ENCODE measurements at regions not wholly inside any gene's neighbourhood (a gene's known extent, or its start where the extent isn't known, plus 50 kb on each side); places are given as distances from the start of the nearest gene placed in this dataset.
A peak's percentile ranks its signal among the peaks of the same experiment; 100 is the strongest.

DNA sequence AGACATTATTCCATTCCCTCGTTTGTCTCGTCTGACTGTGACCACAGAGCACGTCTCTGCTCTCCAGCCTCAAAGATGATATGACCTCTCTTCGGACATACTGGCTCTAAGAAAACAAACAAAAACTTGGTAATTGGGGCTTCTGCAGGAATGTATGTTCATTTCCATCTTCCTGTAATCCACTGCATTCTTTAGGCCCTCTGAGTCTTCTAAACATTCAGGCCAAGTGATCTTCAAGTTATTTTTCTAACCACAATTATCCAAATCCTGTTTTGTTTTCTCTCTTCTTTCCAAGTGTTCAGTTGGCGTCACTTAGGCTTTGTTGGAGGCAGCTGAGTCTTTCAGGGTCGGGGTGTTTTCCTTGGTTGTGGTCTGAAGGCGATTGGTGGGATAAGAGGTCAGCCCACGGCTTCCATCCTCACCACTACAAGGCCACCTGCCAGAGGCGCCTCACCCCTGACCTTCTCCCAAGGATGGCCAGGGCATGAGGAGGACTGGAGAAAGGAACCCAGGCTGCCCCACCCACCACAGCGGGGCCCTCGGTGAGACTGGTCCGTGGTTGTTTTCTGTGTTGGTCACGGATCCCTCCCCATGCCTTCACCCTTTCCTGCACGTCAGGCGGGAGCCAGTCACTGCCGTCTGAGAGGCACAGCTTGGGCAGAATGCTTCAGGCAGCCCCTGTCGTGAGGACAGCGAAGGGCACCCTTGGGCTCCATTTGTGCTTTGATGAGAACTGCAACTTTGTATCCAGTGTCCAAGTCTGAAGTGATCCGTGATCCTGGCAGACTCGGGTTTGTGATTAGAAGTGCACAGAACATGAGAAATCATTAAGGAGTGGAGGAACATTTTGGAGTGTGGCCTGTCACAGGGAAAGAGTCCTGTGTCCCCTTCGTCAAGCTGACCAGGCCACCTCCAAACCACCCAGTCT lies 88.6 kb upstream of the FHL2 start:
- Histone ChIP-seq H3K4me3 (ENCODE audit: low read depth in 1 of 3, low read length in 3 of 3) (no peak overlapping the region), H3K27me3 (ENCODE audit: control insufficient read depth in 4 of 4, insufficient read depth in 4 of 4, low read length in 3 of 4) (no peaks in the 10 kb centered on the region), H3K4me1 (ENCODE audit: control insufficient read depth in 4 of 4, insufficient read depth in 4 of 4, low read length in 3 of 4) (peaks cover 3 to 17% (median 9%) of the 10 kb centered on the region in 4 donors), H3K27ac (ENCODE audit: low read depth in 1 of 2, low read length in 2 of 2) (peak overlapping the region in 1 of 2 donors; percentile 25), H3K9me3 (ENCODE audit: control insufficient read depth in 4 of 4, low read length in 3 of 4) (peaks cover 0 to 2% (median under 1%) of the 10 kb centered on the region in 4 donors), H3K36me3 (ENCODE audit: control insufficient read depth in 4 of 4, insufficient read depth in 3 of 4, low read depth in 1 of 4, low read length in 3 of 4) (no peaks in the 10 kb centered on the region), H3K9ac (ENCODE audit: low read depth in 1 of 2, low read length in 2 of 2) (no peak overlapping the region)
- no peak for DNase-seq (ENCODE audit: low spot score)
- 89% methylated on average over 21 of the region's 21 CpGs for WGBS
- TF ChIP-seq RAD21 (IDR thresholded peaks at IDR 0.05) (peak in 1 of 2 donors; percentile 8), FOXA2 (IDR thresholded peaks at IDR 0.05) (no peak), YY1 (IDR thresholded peaks at IDR 0.05) (no peak), RXRA (IDR thresholded peaks at IDR 0.05) (peak in 1 of 2 donors; percentile 30), NR2F2 (IDR thresholded peaks at IDR 0.05) (no peak), ATF3 (IDR thresholded peaks at IDR 0.05) (no peak), EGR1 (IDR thresholded peaks at IDR 0.05; ENCODE audit: low read depth in 2 of 2) (no peak)

- no peak overlapping the region for H3K4me3 ChIP-seq (ENCODE audit: low read depth in 1 of 3, low read length in 3 of 3)
- WGBS = 84% methylated on average over 3 of the region's 3 CpGs
- DNase-seq (ENCODE audit: low spot score) = no peak
- peaks cover 3 to 17% (median 9%) of the 10 kb centered on the region in 4 donors for H3K4me1 ChIP-seq (ENCODE audit: control insufficient read depth in 4 of 4, insufficient read depth in 4 of 4, low read length in 3 of 4)
- H3K36me3 ChIP-seq (ENCODE audit: control insufficient read depth in 4 of 4, insufficient read depth in 3 of 4, low read depth in 1 of 4, low read length in 3 of 4) = no peaks in the 10 kb centered on the region
- H3K27ac ChIP-seq (ENCODE audit: low read depth in 1 of 2, low read length in 2 of 2) = no peak overlapping the region
- H3K9me3 ChIP-seq (ENCODE audit: control insufficient read depth in 4 of 4, low read length in 3 of 4) = no peaks in the 10 kb centered on the region
- no peaks in the 10 kb centered on the region for H3K27me3 ChIP-seq (ENCODE audit: control insufficient read depth in 4 of 4, insufficient read depth in 4 of 4, low read length in 3 of 4)
- no peak overlapping the region for H3K9ac ChIP-seq (ENCODE audit: low read depth in 1 of 2, low read length in 2 of 2)
- TF ChIP-seq REST (IDR thresholded peaks at IDR 0.05) = no peak
- TF ChIP-seq ZBTB33 (IDR thresholded peaks at IDR 0.05) = no peak
- TF ChIP-seq RAD21 (IDR thresholded peaks at IDR 0.05) = no peak
- TF ChIP-seq EGR1 (IDR thresholded peaks at IDR 0.05; ENCODE audit: low read depth in 2 of 2) = no peak
- no peak for TF ChIP-seq NR2F2 (IDR thresholded peaks at IDR 0.05)
- no peak for TF ChIP-seq FOXA1 (IDR thresholded peaks at IDR 0.05)
- no peak for TF ChIP-seq ATF3 (IDR thresholded peaks at IDR 0.05)
- TF ChIP-seq GABPA (IDR thresholded peaks at IDR 0.05 in 1 of 2, conservative IDR thresholded peaks at IDR 0.05 in 1 of 2) = no peak
- TF ChIP-seq HNF4G (IDR thresholded peaks at IDR 0.05) = no peak
- TF ChIP-seq TAF1 (conservative IDR thresholded peaks at IDR 0.05) = no peak
- TF ChIP-seq JUND (IDR thresholded peaks at IDR 0.05) = no peak
- no peak for TF ChIP-seq YY1 (IDR thresholded peaks at IDR 0.05)
- TF ChIP-seq, protein P1, sequence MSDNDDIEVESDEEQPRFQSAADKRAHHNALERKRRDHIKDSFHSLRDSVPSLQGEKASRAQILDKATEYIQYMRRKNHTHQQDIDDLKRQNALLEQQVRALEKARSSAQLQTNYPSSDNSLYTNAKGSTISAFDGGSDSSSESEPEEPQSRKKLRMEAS (IDR thresholded peaks at IDR 0.05) = no peak
- TF ChIP-seq FOXA2 (IDR thresholded peaks at IDR 0.05) = no peak
- TF ChIP-seq, protein P2, sequence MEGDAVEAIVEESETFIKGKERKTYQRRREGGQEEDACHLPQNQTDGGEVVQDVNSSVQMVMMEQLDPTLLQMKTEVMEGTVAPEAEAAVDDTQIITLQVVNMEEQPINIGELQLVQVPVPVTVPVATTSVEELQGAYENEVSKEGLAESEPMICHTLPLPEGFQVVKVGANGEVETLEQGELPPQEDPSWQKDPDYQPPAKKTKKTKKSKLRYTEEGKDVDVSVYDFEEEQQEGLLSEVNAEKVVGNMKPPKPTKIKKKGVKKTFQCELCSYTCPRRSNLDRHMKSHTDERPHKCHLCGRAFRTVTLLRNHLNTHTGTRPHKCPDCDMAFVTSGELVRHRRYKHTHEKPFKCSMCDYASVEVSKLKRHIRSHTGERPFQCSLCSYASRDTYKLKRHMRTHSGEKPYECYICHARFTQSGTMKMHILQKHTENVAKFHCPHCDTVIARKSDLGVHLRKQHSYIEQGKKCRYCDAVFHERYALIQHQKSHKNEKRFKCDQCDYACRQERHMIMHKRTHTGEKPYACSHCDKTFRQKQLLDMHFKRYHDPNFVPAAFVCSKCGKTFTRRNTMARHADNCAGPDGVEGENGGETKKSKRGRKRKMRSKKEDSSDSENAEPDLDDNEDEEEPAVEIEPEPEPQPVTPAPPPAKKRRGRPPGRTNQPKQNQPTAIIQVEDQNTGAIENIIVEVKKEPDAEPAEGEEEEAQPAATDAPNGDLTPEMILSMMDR (IDR thresholded peaks at IDR 0.05; ENCODE audit: low read depth, low read length, missing input control) = no peak
Measured at GRCh38 chr2:105486762-105487141, 87.9 kb upstream of the FHL2 start.

All from liver (tissue), 8 donors.